Activated T-cell treated with anti-CD3 and anti-CD28 coated beads for 1 hour (primary cell): ENCODE measurements at regions not wholly inside any gene's neighbourhood (a gene's known extent, or its start where the extent isn't known, plus 50 kb on each side); places are given as distances from the start of the nearest gene placed in this dataset.
"Not testable (repeated sequence)": the region's sequence is repeated elsewhere in the genome, so short reads cannot be mapped to it uniquely, and the experiment has no call there.

Experiments
- DNase-seq: peaks from one replicate; pipeline ENCODE4 v3.0.0-alpha.2; 2020; ENCODE audit warnings: low read depth

GRCh38 chr12:65739606-65740005, 84.7 kb upstream of the HMGA2 start:
- DNase-seq, result no peak

GRCh38 chr12:65740506-65740872, 83.8 kb upstream of the HMGA2 start:
- no peak for DNase-seq

DNA sequence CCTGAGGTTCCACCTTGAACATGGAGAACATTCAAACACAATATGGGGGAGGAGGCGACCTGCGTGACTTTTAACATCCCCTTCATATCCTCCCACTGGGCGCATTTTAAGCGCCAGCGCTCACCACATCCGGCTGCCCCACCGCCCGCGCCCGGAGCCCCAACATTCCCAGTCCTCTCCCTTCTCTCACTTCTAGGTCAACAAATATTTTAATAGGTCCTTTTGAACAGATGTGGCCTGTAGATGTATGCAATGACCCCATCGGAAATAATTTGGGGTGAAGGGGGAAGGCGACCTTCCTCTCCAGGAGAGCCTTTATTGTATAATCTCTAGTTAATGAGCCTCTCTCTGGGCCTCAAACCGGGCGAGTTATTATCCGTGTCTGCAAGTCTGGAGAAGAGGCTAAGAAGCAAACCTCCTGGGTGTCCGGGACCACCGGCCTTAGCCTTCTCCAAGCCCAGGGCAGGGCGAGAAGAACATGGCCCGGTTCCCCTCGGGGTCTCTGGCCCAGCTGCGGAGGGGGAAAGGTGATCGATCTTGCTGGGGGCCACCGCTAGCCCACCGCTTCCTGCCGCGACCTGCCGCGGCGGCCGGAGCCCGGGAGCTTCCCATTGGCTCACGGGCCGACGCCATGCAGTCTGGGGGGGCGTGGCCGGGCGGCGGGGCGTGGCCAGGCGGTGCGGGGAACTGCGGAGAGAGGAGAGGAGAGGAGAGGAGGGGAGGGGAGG, 83.2 kb upstream of the HMGA2 start:
- DNase-seq, result peak; percentile 29

DNA sequence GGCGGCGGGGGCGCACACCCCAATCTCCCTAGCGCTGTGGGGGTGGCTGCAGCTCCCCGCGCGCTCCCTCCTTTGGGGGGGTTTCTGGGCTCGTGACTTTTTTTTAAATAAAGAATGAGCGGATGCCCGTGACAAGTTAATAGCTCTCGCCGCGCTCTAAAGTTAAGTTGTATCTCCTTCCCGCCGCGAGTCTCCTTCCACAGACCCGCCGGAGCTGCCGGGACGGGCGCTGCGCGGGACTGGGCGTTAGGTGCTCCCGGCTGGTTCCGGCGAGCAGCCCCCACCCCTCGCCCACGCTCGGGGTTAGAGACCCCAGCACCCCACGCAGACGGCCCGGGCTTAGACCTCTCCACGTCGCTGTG, 82.6 kb upstream of the HMGA2 start:
- DNase-seq, result no peak

- DNase-seq, result no peak
Observed at GRCh38 chr12:65742018-65743010, 82.0 kb upstream of the HMGA2 start.

DNA sequence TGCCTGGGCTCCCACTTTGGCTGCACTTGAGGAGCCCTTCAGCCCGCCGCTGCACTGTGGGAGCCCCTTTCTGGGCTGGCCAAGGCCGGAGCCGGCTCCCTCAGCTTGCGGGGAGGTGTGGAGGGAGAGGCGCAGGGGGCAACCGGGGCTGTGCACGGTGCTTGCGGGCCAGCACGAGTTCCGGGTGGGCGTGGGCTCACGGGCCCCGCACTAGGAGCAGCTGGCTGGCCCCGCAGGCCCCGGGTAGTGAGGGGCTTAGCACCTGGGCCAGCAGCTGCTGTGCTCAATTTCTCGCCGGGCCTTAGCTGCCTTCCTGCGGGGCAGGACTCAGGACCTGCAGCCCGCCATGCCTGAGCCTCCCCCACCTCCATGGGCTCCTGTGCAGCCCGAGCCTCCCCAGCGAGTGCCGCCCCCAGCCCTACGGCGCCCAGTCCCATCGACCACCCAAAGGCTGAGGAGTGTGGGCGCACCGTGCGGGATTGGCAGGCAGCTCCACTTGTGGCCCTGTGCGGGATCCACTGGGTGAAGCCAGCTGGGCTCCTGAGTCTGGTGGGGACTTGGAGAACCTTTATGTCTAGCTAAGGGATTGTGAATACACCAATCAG, 79.9 kb upstream of the HMGA2 start:
- DNase-seq, result not testable (repeated sequence)

GRCh38 chr12:65747338-65747737, 76.9 kb upstream of the HMGA2 start:
- no peak for DNase-seq

DNA sequence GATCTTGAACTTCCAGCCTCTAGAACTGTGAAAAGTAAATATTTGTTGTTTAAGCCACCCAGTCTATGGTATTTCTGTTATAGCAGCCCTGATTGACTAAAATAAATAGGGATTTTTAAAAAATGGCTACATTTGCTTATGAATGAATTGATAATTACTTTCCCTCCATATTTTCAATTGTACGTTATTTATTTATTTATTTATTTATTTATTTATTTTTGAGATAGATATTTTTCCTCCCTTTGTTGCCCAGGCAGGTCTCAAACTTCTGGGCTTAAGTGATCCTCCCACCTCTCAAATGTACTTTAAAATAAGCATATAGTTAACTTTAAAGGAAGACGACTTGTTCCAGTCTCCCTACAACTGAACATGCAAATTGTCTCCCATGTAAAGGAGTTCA, 76.0 kb upstream of the HMGA2 start:
- no peak for DNase-seq

GRCh38 chr12:65754290-65754689, 70.0 kb upstream of the HMGA2 start:
- DNase-seq, result no peak

DNA sequence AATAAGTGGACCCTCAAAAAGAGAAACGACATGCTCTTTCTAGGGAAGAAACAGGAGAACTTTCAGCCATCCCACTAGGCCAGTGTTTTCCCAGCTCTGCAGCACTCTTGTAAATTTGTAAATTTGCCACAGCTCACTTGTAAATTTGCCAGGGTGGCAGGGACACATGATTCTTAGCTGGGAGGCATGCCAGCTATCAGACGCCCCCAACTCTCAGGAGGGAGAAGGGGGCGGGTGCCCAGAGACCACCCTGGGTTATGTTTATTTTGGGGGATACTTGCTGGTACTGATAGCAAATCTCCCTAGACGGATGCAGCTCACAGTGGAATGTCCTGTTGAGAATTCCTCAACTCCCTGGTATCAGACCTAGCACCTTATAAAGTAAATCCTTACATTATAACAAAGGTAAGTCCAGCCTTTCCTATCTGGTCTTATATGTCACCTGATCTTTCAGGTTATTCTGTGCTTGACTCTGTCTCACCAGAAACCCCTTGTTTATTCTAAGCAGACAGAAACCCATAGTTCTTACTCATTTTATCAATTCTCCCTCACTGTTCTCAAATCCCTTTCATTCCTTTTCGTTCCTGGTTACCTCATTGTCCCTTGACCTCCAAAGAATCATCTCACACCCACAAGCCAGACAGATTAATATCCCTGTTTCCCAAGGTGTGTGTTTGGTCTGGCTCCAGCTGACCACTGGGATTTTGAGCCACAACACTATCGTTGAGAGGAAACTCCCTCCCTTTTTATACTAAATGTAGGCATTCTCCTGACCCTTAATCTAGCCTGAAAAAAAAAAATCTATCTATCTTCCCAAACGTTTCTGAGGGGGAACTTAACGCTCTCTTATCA, 69.3 kb upstream of the HMGA2 start:
- no peak for DNase-seq

GRCh38 chr12:65755596-65755978, 68.7 kb upstream of the HMGA2 start:
- DNase-seq, result no peak

DNA sequence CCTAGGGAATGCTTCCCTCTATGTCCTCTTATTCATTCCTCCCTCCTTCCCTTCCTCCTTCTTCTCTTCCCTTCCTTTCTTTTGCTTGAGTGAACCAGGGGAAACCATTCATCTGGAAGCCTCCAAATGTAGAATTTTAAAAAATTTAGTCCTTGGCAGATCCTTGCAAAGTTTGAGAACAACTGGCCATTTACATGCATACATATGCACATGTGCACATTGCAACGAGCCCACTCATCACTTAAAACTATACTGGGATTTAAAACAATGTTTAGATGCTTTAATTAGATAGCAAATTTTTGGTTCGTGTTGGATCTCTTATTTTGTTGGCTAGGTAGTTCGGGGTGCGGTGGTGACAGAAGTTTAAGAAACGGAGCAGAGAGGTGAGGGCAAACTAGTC, 68.0 kb upstream of the HMGA2 start:
- DNase-seq, result no peak

DNA sequence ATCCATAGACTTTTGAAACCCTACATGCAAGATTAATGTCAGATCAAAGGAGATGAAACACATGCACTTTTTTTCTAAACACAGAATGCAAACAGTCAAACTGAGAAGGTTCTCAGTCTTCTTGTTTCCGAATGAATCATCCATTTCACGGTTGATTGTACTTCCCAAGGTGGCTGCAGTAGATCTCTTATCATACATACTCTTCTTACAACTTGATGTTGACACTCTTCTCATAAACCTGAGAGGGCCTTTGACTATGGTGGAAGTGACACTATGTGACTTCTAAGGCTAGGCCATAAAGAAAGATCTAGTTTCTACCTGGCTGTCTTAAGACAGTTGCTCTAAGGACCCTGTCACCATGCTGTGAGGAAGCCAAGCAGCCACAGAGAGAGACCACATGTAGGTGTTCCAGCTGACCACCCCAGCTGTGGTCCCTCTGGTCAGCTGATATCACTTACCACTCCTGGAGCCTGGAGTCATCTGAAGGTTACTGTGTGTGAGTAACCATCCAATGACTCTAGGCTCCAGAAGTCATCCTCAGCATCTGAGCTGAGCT, 67.2 kb upstream of the HMGA2 start:
- DNase-seq, result no peak

DNA sequence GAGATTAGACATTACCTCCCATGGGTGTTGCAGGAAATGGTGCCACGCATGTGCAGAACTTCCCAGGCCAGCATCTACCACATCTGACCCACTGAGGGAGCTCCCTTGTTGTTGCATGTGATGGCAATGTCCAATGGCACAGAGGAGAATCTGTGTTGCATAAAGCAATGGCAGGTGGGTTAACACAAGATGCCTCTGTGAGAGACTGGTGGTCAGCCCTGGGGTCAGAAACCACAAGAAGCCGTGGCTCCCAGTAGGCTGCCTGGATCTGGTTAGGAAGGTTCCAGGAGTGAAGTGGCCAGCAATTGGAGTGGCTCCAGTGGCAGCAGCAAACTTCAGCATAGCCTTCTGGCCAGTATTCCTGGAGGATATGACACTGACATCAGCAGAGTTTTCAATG, 65.9 kb upstream of the HMGA2 start:
- DNase-seq, result no peak

GRCh38 chr12:65759735-65760134, 64.5 kb upstream of the HMGA2 start:
- no peak for DNase-seq

DNA sequence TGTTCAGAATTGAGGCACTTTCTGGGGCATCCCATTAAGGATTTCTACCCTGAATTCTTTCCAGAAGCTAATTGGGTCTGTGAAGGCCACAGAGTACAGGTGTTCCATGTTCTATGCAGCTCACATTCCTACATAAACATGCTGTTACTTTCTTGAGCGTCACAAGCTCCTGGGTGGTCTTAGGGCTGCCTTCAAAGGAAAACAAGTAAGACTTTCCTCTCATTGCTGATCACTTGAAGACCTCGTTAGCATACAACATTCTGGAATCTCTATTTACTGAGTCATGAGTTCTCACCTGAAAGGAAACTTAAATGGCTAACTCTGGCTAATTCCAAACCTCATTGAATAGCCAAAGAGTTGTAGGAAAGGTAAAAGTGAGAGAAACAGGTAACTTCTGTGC, 63.0 kb upstream of the HMGA2 start:
- no peak for DNase-seq

DNA sequence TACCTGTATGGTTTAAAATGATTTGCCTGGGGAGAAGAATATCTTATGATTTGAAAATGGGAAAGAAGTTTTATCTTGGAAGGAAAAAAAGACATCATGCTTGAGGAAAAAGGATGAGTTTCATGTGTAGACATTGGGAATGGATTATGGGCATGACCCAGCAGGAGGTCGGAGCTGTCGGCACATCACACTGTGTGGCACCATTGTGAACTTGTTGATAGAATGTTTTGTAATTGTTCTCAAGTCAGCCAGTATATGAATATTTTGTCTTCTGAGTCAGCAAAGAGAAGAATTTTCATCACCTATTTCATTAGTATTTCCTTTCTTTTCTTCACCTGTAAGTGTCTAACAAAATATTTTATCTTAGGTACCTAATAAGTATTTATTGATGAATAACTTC, 60.0 kb upstream of the HMGA2 start:
- no peak for DNase-seq

- no peak for DNase-seq
Observed at GRCh38 chr12:65765436-65765813, 58.9 kb upstream of the HMGA2 start.

- no peak for DNase-seq
Observed at GRCh38 chr12:65769880-65770279, 54.4 kb upstream of the HMGA2 start.
